Lower lobe of right lung (tissue), 2 donors: ENCODE measurements at regions not wholly inside any gene's neighbourhood (a gene's known extent, or its start where the extent isn't known, plus 50 kb on each side); places are given as distances from the start of the nearest gene placed in this dataset.

ENCODE experiments used
- ATAC-seq, 2 donors: fragments of 200-7000 bp; cut with Tn5 transposase; one replicate each; pipeline ENCODE4 v1.9.1; 2020 to 2022; ENCODE audit warnings: mild to moderate bottlenecking in 2 of 2, moderate library complexity in 2 of 2
- DNase-seq: peaks from one replicate; pipeline ENCODE4 v3.0.0-alpha.2; 2020
- H3K27ac ChIP-seq: fragments of 200-600 bp; one replicate; pipeline ENCODE4 v1.8.0; 2022
- H3K27me3 ChIP-seq: fragments of 200-600 bp; one replicate; pipeline ENCODE4 v1.8.0; 2022; ENCODE audit warnings: low read depth
- H3K36me3 ChIP-seq: fragments of 200-600 bp; one replicate; pipeline ENCODE4 v1.8.0; 2022; ENCODE audit warnings: mild to moderate bottlenecking
- H3K4me1 ChIP-seq: fragments of 200-600 bp; one replicate; pipeline ENCODE4 v1.8.0; 2022
- H3K4me3 ChIP-seq: fragments of 200-600 bp; one replicate; pipeline ENCODE4 v1.8.0; 2022; ENCODE audit warnings: mild to moderate bottlenecking
- H3K9me3 ChIP-seq: fragments of 200-600 bp; one replicate; pipeline ENCODE4 v1.8.0; 2022
- intact Hi-C: fragments of 100-400 bp; cut with DNase I; formaldehyde crosslinking; loops from one replicate; pipeline ENCODE4 v1.11.0; 2022
- TF ChIP-seq, protein P1 (sequence below): fragments of 200-600 bp; IDR thresholded peaks from one replicate; pipeline ENCODE4 v1.8.0; 2022; ENCODE audit warnings: antibody characterized with exemption, mild to moderate bottlenecking
- donor health status: DM: no; HTN: yes; CAD: no; lungs with severe emphysema.

DNA sequence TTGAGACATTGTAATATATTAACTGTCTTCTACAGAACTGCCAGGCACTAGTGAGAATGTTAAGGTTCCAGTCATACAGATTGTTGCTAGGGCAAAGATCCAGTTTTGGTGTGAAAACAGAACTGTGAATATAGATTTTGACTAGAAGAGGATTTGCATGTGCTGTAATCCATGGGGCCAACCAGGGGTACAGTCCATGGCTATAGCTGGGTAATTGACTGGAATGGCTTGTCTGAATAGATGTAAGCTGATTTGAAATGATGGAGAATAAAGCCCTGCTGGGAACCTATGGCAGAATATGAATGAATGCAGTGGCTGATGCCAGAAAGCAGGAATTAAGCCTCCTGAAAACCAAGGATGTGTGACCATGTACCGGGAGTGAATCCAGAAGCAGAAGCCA, 748.5 kb upstream of the CDH10 start:
- H3K27ac ChIP-seq = no peak overlapping the region
- no peaks in the 10 kb centered on the region for H3K36me3 ChIP-seq
- DNase-seq (no peak), ATAC-seq (no peak)
- intact Hi-C loops = no loop called here
- no peaks in the 10 kb centered on the region for H3K9me3 ChIP-seq
- no peaks in the 10 kb centered on the region for H3K27me3 ChIP-seq
- no peaks in the 10 kb centered on the region for H3K4me1 ChIP-seq
- TF ChIP-seq, protein P1, sequence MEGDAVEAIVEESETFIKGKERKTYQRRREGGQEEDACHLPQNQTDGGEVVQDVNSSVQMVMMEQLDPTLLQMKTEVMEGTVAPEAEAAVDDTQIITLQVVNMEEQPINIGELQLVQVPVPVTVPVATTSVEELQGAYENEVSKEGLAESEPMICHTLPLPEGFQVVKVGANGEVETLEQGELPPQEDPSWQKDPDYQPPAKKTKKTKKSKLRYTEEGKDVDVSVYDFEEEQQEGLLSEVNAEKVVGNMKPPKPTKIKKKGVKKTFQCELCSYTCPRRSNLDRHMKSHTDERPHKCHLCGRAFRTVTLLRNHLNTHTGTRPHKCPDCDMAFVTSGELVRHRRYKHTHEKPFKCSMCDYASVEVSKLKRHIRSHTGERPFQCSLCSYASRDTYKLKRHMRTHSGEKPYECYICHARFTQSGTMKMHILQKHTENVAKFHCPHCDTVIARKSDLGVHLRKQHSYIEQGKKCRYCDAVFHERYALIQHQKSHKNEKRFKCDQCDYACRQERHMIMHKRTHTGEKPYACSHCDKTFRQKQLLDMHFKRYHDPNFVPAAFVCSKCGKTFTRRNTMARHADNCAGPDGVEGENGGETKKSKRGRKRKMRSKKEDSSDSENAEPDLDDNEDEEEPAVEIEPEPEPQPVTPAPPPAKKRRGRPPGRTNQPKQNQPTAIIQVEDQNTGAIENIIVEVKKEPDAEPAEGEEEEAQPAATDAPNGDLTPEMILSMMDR = no peak
- no peak overlapping the region for H3K4me3 ChIP-seq

DNA sequence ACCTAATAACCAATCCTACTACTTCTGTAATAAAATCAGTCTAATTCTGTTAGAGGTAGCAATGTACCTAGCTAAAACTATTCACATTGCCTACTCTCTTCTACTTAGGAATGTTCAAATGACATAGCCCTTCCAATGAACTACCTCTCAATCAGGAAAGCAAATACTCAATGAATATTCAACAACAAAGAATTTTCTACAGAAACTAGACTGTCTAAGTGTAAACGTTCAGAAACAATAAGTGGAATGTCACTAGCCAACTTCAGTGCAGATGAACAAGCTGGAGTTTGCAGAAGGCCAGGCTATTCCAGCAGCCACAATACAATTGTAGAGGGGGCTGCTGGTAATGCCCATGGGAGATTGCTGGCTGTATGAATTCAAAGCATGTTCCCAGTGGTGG, 743.2 kb upstream of the CDH10 start:
- Histone ChIP-seq H3K9me3 (peaks cover 4% of the 10 kb centered on the region), H3K27ac (no peak overlapping the region), H3K36me3 (no peaks in the 10 kb centered on the region), H3K4me1 (no peaks in the 10 kb centered on the region), H3K4me3 (no peak overlapping the region), H3K27me3 (no peaks in the 10 kb centered on the region)
- intact Hi-C loops = no loop called here
- DNase-seq = no peak
- TF ChIP-seq, protein P1 = no peak
- ATAC-seq = peak; percentile 60 to 80

GRCh38 chr5:25362799-25363198, 718.0 kb upstream of the CDH10 start:
- DNase-seq (no peak), ATAC-seq (peak in 1 of 2 donors; percentile 21)
- peaks cover 2% of the 10 kb centered on the region for H3K9me3 ChIP-seq
- no peaks in the 10 kb centered on the region for H3K27me3 ChIP-seq
- H3K4me1 ChIP-seq = no peaks in the 10 kb centered on the region
- no peaks in the 10 kb centered on the region for H3K36me3 ChIP-seq
- no peak overlapping the region for H3K27ac ChIP-seq
- TF ChIP-seq, protein P1 = no peak
- no peak overlapping the region for H3K4me3 ChIP-seq
- intact Hi-C loops = no loop called here

DNA sequence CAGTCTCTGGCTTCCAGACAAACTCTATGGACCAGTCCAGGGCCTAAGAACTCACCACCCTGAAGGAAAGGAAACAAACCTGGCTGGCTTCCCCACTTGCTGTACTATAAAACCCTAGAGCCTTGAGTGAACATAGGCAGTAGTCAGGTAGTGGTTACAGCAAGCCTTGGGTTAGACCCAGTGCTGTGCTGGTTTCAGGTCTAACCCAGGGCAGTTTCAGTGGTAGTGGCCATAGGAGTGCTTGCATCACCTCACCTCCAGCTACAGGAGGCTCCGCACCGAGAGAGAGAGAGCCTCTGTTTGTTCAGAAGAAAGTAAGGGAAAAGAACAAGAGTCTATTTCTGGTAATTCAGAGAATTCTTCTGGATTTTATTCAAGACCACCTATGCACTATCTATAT, 714.1 kb upstream of the CDH10 start:
- DNase-seq (no peak), ATAC-seq (no peak)
- Histone ChIP-seq H3K27ac (no peak overlapping the region), H3K27me3 (no peaks in the 10 kb centered on the region), H3K4me3 (no peak overlapping the region), H3K36me3 (no peaks in the 10 kb centered on the region), H3K9me3 (peaks cover 6% of the 10 kb centered on the region), H3K4me1 (no peaks in the 10 kb centered on the region)
- TF ChIP-seq, protein P1 = no peak
- intact Hi-C loops = no loop called here

DNA sequence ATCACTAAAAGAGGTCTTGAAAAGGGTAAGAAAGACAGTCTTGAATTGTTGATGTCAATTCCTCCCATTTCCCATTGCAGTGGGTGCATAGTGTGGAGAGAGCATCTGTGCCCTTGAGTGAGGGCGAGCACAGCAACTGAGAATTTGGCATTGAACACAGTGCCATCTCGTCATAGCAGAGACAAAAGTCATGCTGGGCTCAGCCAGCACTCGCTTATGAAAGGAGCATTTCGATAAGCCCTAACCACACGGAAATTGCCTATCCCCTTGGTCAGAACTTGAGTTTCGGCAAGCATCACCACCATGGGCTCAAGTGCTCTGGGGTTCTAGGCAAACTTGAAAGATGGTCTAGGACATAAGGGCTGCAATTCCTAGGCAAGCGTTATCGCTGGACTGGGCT, 712.8 kb upstream of the CDH10 start:
- Histone ChIP-seq H3K36me3 (no peaks in the 10 kb centered on the region), H3K9me3 (peaks cover 6% of the 10 kb centered on the region), H3K27ac (no peak overlapping the region), H3K4me3 (no peak overlapping the region), H3K27me3 (no peaks in the 10 kb centered on the region), H3K4me1 (no peaks in the 10 kb centered on the region)
- TF ChIP-seq, protein P1 = no peak
- DNase-seq (no peak), ATAC-seq (no peak)
- intact Hi-C loops = no loop called here

GRCh38 chr5:25349746-25350145, 705.0 kb upstream of the CDH10 start:
- Histone ChIP-seq H3K27me3 (no peaks in the 10 kb centered on the region), H3K27ac (no peak overlapping the region), H3K4me1 (no peaks in the 10 kb centered on the region), H3K36me3 (no peaks in the 10 kb centered on the region), H3K4me3 (no peak overlapping the region), H3K9me3 (no peaks in the 10 kb centered on the region)
- DNase-seq (no peak), ATAC-seq (no peak)
- intact Hi-C loops = no loop called here
- TF ChIP-seq, protein P1 = no peak
